Activated naive CD4-positive, alpha-beta T cell treated with Interleukin-2 at 50 U/mL for 16 hours (primary cell): ENCODE measurements at regions not wholly inside any gene's neighbourhood (a gene's known extent, or its start where the extent isn't known, plus 50 kb on each side); places are given as distances from the start of the nearest gene placed in this dataset.
"Not testable (repeated sequence)": the region's sequence is repeated elsewhere in the genome, so short reads cannot be mapped to it uniquely, and the experiment has no call there.

Source experiments
- DNase-seq: peaks from one replicate; pipeline ENCODE4 v3.0.0-alpha.2; 2020

DNA sequence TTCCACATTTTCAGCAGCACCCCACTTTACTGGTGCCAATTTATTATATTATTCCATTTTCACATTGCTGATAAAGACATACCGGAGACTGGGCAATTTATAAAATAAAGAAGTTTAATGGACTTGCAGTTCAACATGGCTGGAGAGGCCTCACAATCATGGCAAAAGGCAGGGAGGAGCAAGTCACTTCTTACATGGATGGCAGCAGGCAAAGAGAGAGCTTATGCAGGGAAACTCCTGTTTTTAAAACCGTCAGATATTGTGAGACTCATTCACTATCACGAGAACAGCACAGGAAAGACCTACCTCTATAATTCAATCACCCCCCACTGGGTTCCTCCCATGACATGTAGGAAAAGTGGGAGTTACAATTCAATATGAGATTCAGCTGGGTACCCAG, 641.8 kb upstream of the MEF2C start:
- no peak for DNase-seq

DNA sequence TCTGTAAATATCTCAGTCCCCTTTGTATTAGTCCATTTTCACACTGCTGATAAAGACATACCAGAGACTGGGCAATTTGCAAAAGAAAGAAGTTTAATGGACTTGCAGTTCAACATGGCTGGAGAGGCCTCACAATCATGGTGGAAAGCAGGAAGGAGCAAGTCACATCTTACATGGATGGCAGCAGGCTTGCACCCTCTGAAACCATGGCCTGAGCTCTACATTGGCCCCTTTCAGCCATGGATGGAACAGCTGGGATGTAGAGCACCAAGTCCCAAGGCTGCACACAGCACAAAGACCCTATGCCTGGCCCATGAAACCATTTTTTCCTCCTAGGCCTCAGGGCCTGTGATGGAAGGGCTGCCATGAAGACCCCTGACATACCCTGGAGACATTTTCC, 640.9 kb upstream of the MEF2C start:
- DNase-seq, result not testable (repeated sequence)

DNA sequence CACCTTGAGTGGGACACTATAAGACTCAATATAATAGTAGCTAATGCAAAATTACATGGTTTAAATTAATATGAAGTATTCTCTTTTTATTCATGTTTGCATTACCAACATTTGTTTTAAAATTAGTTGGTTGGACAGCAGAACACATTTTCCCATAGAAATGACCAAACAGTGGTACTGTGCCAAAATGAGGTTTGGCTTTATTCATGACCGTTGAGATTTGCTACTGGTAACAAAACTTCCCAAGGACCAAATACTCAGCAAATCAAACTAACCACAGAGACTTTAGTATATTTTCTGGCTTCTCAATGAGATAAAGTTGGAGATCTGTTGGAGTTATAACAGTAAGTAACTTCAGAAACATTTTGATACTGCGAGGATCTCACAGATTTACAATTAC, 637.8 kb upstream of the MEF2C start:
- no peak for DNase-seq

DNA sequence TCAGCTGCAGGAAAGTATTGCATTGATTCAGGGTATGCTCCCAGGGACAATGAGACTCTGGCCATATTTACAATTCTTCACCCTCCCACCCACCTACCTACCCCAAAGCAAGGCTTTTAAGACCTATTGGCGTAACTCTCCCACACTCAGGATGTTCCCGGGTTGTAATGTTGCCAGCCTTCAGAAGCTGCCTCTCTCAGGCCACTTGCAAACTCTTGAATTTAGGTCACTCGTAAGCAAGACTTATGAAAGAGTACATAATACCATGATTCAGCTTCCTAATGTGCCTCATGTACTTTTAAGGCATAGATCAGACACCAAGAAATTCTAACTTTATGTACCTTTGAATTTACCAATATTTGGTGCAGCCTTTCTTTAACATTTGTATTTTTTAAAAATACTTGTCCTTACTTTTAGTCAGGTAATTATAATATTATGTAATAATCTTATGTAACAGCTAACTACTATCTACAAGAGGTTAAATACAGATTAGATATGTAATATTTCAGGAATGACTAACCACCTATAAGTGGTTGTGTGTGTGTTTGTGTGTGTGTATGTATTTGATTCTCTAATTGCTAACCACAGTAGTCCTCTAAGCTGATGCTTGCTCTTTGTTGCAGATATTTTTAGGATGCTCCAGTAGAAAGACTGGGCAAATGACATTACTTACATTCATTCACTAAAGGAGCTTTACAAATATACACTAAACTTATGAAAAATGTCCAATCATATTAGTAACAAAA, 630.5 kb upstream of the MEF2C start:
- DNase-seq, result no peak

DNA sequence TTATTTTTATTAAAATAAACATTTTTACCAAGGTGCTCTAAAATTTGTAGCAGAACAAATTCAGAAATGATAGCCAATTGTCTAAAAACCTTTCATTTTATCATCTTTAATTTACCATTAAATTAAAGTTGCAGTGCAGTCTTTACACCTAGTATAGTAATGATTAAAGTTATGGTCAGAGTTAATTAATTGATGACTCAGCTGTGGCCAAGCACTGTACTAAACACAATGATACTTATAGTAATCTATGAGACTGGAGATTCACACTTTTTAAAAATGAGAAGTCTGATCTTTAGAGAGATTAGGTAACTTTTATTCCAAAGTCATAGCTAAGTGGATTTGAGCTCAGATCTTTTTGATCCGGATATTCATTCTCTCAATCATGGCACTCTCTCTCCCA, 621.1 kb upstream of the MEF2C start:
- no peak for DNase-seq

DNA sequence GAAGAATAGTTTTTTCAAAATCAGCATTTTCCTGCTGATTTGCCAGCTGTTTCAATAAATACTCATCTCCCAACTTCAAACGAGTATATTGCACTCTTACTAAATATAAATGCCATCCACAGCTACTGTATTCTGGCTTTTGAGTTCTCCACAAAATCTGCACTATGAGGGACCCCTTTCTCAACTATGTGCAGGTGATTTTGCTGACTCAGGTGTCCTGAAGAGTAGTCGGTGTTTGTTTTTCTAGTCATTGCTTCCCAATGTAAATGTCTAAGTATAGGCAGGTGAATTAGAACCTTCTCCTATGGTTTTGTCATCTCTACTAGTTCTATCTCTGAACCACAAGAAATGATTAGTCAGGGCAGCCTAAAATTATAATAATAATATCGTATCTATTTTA, 616.8 kb upstream of the MEF2C start:
- no peak for DNase-seq

DNA sequence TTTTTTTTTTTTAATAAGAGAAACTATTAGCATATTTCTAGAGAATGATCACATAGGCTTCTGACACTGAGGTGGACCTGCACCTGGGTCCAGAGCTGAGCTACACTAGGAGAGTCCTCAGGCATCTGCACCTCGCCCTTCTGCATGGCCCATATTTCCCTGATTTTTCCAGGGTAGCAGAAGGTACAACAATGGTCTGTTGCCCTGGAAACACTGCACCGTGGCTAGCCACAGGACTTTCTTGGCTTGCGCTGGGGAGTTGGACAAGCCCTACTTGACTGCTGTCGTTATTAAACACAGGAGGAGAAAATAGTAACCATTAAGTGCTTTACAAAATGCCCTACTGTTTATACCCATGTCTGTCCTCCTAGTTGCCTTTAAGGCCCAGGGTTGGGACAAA, 615.7 kb upstream of the MEF2C start:
- DNase-seq, result no peak

DNA sequence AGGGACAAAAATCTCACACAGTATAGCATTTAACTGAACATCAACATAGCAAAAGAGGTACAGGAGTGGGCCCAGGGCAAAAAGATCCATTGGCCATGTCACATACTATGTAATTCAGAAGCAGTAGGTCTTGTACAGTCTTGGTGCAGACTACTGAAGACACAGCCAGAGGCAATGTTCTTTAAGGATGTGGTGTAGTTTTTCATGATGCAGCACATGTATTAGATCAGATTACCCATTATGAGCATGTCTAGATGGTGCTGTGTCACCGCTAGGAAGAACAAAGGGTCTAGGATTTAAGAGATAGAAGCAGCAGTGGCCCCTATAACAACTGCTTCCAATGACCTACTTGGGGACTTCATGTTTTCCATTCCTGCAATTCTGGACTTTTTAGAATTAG, 610.4 kb upstream of the MEF2C start:
- DNase-seq, result no peak

DNA sequence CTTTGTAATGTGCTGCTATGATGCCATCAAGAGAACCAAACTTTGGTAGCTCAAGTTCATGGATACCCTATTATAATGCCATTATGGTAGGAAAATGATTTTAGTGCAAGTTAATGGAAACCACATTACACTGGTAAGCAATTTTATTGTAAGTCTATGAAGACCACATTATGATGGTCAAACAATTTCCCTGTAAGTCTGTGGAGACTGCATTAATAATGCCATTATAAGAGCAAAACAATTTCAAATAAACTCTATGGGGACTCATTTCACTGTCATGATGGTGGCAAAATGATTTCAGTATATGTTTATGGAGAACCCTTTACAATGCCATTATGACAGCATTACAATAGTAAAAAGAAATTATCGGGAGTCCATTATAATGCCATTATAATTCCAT, 602.0 kb upstream of the MEF2C start:
- DNase-seq, result no peak

DNA sequence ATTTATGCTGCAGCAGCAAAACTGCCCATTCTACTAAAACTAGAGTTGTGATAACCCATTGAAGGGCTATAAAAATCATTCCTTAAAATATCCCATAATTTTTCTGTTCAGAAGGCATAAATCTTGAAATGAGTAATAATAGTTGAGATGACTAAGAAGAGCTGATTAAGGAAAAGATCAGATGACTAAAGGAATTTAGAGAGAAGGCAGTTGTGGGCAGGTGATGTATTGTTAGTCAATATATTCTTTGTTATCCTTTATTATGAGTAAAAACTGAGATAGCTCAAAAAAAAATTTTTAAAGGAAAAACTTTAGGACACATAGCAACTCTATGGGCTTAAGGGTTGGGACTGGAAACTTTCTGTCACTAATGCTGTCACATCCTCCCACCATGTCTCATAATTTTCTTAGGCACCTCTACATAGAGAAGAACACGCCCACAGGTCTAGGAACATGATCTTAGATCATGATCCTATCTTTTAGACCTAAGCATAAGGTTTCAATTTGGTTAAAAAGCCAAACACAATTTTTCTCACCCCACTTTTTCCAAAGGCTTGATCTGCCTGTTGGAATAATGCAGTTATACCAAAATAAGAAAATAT, 597.5 kb upstream of the MEF2C start:
- DNase-seq, result no peak

DNA sequence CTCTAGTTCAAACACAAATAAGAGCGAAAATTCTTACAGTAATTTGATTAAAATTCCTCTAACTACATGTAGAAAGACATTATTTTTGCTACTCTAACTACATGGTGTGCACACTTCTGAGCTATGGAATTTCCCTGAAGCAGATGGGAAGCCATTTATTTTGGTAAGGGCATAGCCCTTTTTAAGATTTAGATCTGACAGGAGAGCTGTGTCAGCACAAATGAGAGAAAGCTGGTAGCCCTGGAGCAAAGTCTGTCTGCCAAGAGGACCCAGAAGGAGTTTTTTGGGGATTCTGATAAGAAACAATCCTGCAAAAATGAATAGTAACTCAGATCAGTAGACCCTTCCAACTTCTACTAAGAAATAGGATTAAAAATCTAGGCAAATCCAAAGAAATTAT, 595.9 kb upstream of the MEF2C start:
- DNase-seq, result no peak

DNA sequence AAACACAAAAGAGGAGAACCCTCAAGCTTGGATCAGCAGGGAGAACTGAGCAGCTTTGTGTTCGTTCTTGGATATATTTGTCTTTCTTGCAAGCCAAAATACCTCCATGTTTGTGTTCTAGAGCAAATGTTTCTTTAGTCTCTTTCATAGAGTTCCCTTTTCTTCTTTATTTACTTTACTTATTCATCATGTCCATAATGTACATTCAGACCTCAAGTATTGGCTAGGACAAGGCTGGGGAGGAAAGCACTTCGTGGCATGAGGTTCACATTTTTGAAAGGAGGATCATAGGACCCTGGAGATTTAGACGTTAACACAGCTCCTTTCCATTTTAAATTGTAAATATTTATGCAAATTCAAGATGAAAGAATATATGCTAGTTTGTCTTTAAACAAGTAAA, 590.2 kb upstream of the MEF2C start:
- no peak for DNase-seq

DNA sequence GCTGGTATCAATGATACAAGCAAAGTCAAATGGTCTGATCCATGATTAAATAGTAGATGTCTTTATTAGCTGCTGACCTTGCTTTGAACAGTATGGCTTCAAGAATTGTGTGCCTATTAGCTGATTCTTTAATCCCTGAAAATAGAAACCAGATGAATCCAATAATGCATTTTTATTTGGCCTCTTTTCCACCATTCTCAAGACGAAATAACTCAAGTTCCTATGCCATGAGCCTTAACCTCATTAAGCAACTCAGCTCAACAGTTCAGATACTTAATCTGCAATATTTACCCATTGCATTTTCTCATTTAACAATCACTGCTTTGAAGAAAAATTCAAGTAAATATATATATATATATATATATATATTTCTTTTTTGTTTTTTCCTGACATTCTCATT, 588.6 kb upstream of the MEF2C start:
- DNase-seq, result no peak

DNA sequence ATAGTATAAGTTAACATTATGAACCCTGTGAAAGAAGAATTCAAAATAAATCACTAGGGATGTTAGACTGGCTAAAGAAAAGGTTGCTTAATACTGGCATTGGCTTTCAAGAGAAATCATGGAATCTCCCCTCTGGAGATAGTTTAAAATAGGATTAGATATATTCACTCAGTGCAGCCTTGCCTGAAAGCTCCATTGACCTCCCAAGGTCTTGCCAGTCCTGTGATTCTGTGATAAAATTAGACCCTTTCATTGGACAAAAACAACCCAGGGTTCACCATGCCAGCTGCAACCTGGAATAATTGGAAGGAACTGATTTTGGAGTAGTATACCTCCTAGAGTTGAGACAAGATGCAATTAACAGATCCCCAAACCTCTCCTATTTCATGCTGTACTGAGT, 588.1 kb upstream of the MEF2C start:
- no peak for DNase-seq

DNA sequence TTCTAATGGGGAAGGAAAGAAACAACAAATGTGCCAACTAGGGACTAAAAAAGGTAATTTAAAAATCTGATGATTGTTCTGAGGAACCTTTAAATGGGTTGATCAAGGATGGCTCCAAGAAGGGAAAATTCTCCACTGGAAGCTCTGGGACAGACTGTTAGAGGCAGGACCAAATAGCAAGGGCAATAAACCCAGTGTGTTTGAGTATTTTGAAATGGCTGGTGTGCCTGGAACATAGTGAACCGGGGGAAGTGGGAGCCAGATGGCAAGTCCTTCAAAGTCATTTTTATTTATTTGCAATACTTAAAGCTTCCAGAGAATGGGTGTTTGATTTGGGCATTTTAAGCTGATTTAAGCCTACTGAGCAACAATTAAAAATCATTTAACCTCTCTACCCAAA, 587.7 kb upstream of the MEF2C start:
- DNase-seq, result no peak

DNA sequence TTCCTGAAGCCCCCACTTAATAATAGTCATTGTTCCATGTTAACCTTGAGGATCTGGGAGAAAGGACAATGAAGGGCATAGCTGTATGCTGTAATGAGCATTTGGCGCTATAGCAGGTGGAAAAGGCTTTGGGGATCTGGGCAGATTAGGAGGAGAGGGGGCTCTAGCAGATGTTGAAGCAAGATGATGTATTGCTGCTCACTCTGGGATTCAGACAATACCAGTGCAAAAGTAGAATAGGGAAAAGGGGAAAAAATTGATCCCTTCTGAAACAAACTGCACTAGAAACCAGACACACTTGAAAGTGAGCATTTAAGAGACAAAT, 575.3 kb upstream of the MEF2C start:
- no peak for DNase-seq

DNA sequence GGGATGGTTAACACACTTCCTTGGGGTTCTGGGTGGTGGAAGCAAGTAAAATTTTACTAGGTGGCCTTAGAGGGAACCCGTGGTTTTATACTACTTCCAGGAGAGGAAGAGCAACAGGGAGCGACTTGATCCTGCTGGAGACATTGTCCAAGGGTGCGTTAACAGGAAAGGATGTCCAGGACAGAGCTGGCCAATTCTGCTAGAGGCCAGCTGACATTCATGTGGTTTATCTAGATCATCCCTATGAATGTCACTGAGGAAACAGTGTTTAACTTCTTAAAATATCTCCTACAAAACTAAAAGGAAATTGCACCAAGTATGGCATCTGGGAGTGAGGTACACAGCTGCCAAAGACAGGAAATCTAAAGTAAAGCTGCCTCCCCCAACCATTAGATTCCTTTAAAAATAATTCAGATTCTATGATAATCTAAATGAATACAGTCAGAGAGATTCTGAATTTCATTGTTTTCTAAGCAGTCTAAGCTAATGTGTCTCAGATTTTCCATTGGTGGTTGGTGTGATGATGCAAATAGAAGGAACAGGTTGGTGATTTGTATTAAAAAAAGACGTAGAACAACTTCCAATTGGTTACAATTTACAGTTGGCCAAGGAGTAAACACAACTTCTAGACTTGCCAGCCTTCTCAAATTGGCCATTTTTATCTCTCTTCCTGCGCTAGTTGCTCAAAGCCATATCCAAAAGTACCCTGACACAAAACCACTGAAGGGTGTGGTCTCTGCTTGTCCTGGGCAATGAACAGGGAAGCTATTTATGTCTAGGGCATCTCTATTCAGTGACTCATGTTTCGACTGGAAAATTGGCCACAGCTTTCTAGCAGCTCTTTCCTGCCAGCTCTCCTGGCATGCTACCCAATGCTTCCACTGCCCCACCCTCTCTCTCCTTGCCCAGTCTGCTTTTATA, 574.7 kb upstream of the MEF2C start:
- DNase-seq, result no peak

DNA sequence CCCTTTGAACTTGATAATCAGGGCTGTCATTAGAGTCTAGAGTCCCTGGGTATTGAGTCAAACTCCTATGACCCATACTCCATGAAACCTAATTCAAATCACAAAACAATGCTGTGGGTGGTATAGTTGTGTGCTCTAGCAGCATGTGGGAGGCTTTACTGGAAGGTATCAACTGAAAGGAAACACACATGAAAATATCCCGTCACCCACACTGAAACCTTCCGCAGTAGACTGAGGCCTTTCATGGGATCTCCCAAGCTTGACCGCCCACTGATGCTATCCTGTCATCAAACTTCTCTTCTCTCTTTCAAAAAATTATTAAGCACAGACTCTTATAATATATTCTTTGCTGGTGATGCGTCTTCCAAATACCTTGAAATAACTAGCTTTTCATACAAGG, 569.1 kb upstream of the MEF2C start:
- DNase-seq, result no peak

DNA sequence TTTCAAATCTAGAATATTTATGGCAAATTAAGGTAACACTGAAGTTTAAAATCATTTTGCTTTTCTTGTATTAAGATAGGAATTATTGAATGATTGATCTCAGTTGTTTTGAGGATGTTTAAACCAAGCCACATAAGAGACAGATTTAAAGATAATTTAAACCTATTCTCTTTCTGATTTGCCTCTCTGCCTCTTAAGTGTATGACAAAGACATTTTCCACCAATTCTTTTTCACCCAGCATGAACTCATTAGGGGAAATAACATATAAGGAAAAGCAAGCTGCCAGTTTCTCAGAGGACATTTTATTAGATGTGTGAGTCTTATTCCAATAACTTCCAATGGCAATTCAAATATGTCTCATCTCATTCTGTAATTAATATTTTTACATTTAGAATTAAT, 568.3 kb upstream of the MEF2C start:
- DNase-seq, result no peak

DNA sequence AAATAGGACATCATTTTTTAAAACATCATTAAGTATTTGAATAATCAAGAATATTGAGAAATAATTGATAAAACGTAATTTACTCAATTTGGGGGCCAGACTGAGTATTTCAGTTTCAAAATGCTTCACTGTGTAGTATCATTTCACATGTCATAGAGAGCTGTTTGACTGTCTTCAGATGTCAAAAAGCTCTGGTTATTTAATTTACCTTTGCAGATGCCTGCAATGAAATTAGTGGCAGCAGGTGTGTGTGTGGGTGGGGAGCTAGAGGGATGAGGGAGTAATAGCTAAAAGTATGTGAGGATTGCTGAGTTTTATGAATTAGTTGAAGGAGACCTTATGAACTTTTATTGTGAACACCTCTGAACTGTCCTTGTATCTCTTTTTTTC, 567.2 kb upstream of the MEF2C start:
- DNase-seq, result no peak

DNA sequence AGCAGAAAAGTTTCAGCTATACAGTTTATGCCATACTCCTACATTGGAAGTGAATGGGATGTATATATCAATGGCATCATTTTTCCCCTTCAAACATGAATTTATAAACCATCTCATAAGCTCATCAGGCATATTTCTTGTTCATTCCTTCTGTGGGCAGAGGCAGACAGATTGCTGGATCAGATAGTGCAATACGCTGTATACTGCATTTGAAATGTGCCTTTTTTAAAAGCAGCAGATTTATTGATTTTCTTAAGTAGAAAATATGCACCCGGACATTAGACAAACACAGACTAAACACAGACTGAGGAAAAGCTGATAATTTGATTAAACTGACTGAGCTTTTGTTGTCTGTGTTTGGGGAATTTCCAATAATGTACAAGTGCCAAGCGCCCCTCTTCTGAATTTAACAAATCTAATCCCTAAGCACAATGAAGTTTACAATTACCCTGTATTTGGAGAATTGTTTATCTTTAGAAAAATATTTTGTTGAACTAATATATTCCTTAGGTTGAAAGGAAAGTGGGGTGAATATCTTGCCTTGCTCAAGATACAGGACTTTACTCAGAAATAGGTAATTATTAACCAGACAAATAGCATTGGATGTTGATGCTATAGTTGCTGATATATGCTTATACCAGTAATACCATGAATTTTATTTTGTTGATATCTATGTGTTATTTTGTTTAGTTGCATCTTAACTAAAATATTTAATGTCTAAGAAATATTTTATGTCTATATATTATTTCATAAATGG, 566.6 kb upstream of the MEF2C start:
- no peak for DNase-seq

DNA sequence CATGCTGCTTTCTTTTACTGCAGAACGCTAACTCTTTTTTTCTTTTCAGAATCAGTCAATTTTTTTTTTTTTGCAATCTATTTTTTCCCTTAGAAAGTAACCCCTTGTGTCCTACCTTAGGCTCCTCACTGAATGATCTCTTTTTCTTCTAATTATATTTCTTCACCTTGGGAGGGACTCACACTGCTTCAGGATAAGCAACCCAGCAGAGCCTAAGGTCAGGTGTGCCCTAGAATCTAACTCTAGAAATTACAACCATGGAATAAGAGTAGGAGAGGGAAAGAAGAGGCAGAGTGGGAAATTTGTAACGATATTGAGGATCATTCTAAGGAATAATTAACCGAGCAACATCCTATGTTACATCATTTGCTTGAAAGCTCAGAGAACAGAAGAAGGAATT, 564.0 kb upstream of the MEF2C start:
- no peak for DNase-seq

DNA sequence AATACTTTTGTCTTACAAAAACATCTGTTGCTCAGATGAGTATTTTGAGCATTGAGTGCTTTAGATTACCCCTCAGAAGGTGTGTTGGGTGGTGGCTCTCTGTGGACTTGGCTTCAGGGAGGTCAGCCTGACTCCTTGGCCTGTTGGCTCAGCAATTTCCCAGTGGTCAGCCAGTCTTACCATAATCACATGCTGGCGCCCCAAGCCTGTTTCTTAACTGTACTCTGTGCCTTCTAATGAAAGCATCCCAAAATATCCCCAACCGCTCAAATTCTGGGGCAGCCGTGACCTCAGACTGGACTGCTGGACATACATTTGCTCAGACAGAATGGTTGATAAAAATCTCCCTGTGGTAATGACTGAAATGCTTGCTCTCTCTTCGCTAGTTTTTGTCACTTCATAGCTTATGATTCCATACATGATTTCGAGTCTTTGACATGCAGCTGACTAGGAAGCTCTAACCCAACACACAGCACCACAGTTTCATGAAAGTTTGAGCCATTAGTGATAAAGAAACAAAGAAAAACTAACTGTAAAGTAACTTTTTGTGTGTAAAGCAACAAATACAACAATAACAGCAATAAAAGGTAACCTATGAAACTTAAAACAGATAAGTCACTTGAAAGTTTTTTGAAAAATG, 562.2 kb upstream of the MEF2C start:
- no peak for DNase-seq
